Tibial nerve (tissue), 3 donors: ENCODE measurements at regions not wholly inside any gene's neighbourhood (a gene's known extent, or its start where the extent isn't known, plus 50 kb on each side); places are given as distances from the start of the nearest gene placed in this dataset.

Source experiments
- CTCF ChIP-seq, 5 experiments: fragments of 200-600 bp in 3 of 5; fragments of 450-650 bp in 2 of 5; sonication (generic) in 3 of 5; IDR thresholded peaks; one replicate each; pipeline ENCODE4 v1.5.1; 2016 to 2019; ENCODE audit warnings: antibody characterized with exemption in 5 of 5, mild to moderate bottlenecking in 3 of 5, moderate library complexity in 2 of 5
- POLR2A ChIP-seq, 2 donors: fragments of 450-650 bp; IDR thresholded peaks; one replicate each; pipeline ENCODE4 v1.6.1; 2017; ENCODE audit warnings: antibody characterized with exemption in 2 of 2, mild to moderate bottlenecking in 2 of 2, moderate library complexity in 2 of 2

GRCh38 chr5:91641730-91642350, 258.7 kb upstream of the ARRDC3 start:
- TF ChIP-seq POLR2A (IDR thresholded peaks at IDR 0.05), result no peak
- peak; percentile 32 to 52 (median 43) for TF ChIP-seq CTCF (IDR thresholded peaks at IDR 0.05)
